ENCODE measurements at regions not wholly inside any gene's neighbourhood (a gene's known extent, or its start where the extent isn't known, plus 50 kb on each side); places are given as distances from the start of the nearest gene placed in this dataset.

DNA sequence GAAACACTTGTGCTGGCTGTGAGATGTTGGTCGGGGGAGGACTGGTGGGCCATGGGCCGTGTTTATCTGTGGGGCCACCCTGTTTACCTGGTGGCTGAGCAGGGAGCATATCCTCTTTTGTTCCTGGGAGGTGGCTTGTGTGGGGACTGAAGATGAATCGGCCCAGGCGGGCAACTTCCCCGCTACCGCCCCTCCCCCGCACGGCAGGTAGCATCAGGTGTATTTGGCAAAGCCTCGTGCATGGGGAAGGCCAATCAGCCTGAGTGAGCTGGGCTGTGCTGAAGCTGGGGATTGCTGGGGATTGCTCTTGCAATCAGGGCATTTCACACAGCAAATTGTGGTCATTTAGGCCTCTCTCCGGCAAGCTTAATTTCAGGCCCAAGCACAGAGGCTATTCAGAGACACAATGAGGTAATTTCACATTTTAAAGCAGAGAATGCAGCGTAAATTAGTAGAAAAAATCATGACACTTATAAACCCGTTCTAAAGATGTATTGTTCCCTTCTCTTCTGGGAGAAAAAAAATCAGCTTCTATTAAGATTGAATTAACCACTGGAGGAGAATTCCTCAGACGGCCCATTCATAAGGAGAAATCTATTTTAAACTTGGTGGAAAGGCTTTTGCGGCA is 197.7 kb upstream of the POU3F1 start:
- TF ChIP-seq, protein P1, sequence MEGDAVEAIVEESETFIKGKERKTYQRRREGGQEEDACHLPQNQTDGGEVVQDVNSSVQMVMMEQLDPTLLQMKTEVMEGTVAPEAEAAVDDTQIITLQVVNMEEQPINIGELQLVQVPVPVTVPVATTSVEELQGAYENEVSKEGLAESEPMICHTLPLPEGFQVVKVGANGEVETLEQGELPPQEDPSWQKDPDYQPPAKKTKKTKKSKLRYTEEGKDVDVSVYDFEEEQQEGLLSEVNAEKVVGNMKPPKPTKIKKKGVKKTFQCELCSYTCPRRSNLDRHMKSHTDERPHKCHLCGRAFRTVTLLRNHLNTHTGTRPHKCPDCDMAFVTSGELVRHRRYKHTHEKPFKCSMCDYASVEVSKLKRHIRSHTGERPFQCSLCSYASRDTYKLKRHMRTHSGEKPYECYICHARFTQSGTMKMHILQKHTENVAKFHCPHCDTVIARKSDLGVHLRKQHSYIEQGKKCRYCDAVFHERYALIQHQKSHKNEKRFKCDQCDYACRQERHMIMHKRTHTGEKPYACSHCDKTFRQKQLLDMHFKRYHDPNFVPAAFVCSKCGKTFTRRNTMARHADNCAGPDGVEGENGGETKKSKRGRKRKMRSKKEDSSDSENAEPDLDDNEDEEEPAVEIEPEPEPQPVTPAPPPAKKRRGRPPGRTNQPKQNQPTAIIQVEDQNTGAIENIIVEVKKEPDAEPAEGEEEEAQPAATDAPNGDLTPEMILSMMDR (IDR thresholded peaks at IDR 0.05) = no peak
- TF ChIP-seq EP300 (IDR thresholded peaks at IDR 0.05) = no peak
- no peak for TF ChIP-seq POLR2A (IDR thresholded peaks at IDR 0.05; ENCODE audit: low read depth)
